ENCODE measurements at regions not wholly inside any gene's neighbourhood (a gene's known extent, or its start where the extent isn't known, plus 50 kb on each side); places are given as distances from the start of the nearest gene placed in this dataset.

GRCh38 chr16:63960321-63960720, 1161.5 kb downstream of the CDH11 start:
- Histone ChIP-seq H4K5ac (ENCODE audit: insufficient read length, low read depth, low read length) (no peak overlapping the region), H3K9me3 (ENCODE audit: control insufficient read depth, low read depth, low read length) (no peaks in the 10 kb centered on the region), H3K27ac (ENCODE audit: insufficient read length, low read depth, low read length) (no peak overlapping the region), H4K20me1 (ENCODE audit: control insufficient read depth, insufficient read depth, insufficient read length) (no peaks in the 10 kb centered on the region), H3K4me1 (ENCODE audit: insufficient read depth, low read length) (no peaks in the 10 kb centered on the region), H3T11ph (ENCODE audit: low read length) (no peak overlapping the region), H3K23ac (ENCODE audit: insufficient read length, low read depth, low read length) (no peak overlapping the region), H4K91ac (ENCODE audit: insufficient read length, low read depth, low read length) (no peak overlapping the region), H3K4ac (ENCODE audit: low read depth, low read length) (no peak overlapping the region), H3K23me2 (ENCODE audit: insufficient read length, low read depth, low read length, poor library complexity, severe bottlenecking) (no peaks in the 10 kb centered on the region), H3K27me3 (ENCODE audit: insufficient read depth, low read length) (no peaks in the 10 kb centered on the region), H3K14ac (ENCODE audit: insufficient read depth, low read length) (no peak overlapping the region), H4K8ac (replicated peaks; ENCODE audit: insufficient read length, low read depth, low read length) (no peak overlapping the region), H2BK12ac (ENCODE audit: insufficient read length, low read depth, low read length) (no peak overlapping the region), H3K79me1 (ENCODE audit: insufficient read depth, low read depth, low read length, poor library complexity, severe bottlenecking) (no peaks in the 10 kb centered on the region), H2AK5ac (ENCODE audit: insufficient read length, low read length) (no peak overlapping the region), H2BK15ac (ENCODE audit: low read depth, low read length) (no peak overlapping the region), H3K56ac (ENCODE audit: insufficient read length, low read depth, low read length) (no peak overlapping the region), H3K18ac (ENCODE audit: insufficient read length, low read depth, low read length) (no peak overlapping the region), H3K4me2 (ENCODE audit: insufficient read depth, insufficient read length, low read length) (no peak overlapping the region), H3K79me2 (ENCODE audit: insufficient read depth, low read length) (no peaks in the 10 kb centered on the region), H2BK20ac (ENCODE audit: low read depth, low read length, poor library complexity, severe bottlenecking) (no peak overlapping the region), H3K9ac (ENCODE audit: extremely low read depth, insufficient read length, low read length) (no peak overlapping the region), H2BK120ac (ENCODE audit: low read depth, low read length, poor library complexity, severe bottlenecking) (no peak overlapping the region), H2AFZ (ENCODE audit: low read length) (no peak overlapping the region), H2BK5ac (ENCODE audit: insufficient read length, low read length) (no peak overlapping the region)
- Mint-ChIP-seq H3K27me3 (ENCODE audit: low read depth) (no peaks in the 10 kb centered on the region; the same call in 1 of the 2 replicates), H3K36me3 (ENCODE audit: insufficient read depth in 1 of 3, low read depth in 3 of 3) (no peaks in the 10 kb centered on the region), H3K9me3 (no peaks in the 10 kb centered on the region), H3K4me3 (no peak overlapping the region), H3K27ac (no peak overlapping the region), H3K4me1 (peaks cover 0 to 9% of the 10 kb centered on the region in 2 experiments; a peak in 1 of 4 replicates)
- no peak for DNase-seq
- TF ChIP-seq CTCF (conservative IDR thresholded peaks at IDR 0.05), result no peak

Data from H9 (cell line).